OCI-LY3 (cell line): ENCODE measurements at regions not wholly inside any gene's neighbourhood (a gene's known extent, or its start where the extent isn't known, plus 50 kb on each side); places are given as distances from the start of the nearest gene placed in this dataset.

Source experiments
- H2AFZ ChIP-seq: fragments of 200-600, 300-600 bp; shearing (Covaris generic); 2 replicates; pipeline ENCODE4 v1.6.0; 2014; ENCODE audit warnings: antibody characterized with exemption, low read depth, low read length
- H3K27ac ChIP-seq: fragments of 200-600, 300-600 bp; sonication (generic); 2 replicates; pipeline ENCODE4 v1.5.1; 2014; ENCODE audit warnings: mild to moderate bottlenecking, low read length, moderate library complexity, mixed read lengths
- H3K27me3 ChIP-seq: fragments of 200-600, 300-600 bp; sonication (generic); 2 replicates; pipeline ENCODE4 v1.6.1; 2014; ENCODE audit warnings: low read depth, low read length, mixed read lengths
- H3K36me3 ChIP-seq: fragments of 200-600, 300-600 bp; sonication (generic); replicated peaks from 2 replicates; pipeline ENCODE3; 2014; ENCODE audit warnings: low read depth, low read length, mixed read lengths
- H3K4me1 ChIP-seq: fragments of 300-600, 200-600 bp; sonication (generic); 2 replicates; pipeline ENCODE4 v1.6.1; 2014; ENCODE audit warnings: low read length, mixed read lengths
- H3K4me2 ChIP-seq: fragments of 200-600, 300-600 bp; sonication (generic); 2 replicates; pipeline ENCODE4 v1.6.1; 2014; ENCODE audit warnings: low read length, mixed read lengths
- H3K4me3 ChIP-seq: fragments of 300-600, 200-600 bp; sonication (generic); 2 replicates; pipeline ENCODE4 v1.5.1; 2014; ENCODE audit warnings: antibody characterized with exemption, mild to moderate bottlenecking, low read length, moderate library complexity
- H3K79me2 ChIP-seq: fragments of 300-600, 200-600 bp; shearing (Covaris generic); 2 replicates; pipeline ENCODE4 v1.6.1; 2014; ENCODE audit warnings: mild to moderate bottlenecking, low read length, mixed read lengths
- H3K9ac ChIP-seq: fragments of 300-600, 200-600 bp; shearing (Covaris generic); 2 replicates; pipeline ENCODE4 v1.6.0; 2014; ENCODE audit warnings: mild to moderate bottlenecking, low read length, moderate library complexity
- H3K9me3 ChIP-seq: fragments of 200-600, 300-600 bp; shearing (Covaris generic); 2 replicates; pipeline ENCODE4 v1.6.1; 2014; ENCODE audit warnings: low read length, mixed read lengths; ENCODE audit not compliant: insufficient read depth
- H4K20me1 ChIP-seq: fragments of 200-600, 300-600 bp; sonication (generic); 2 replicates; pipeline ENCODE4 v1.6.1; 2016; ENCODE audit warnings: low read length, mixed read lengths; ENCODE audit not compliant: insufficient read depth
- EZH2phosphoT487 ChIP-seq: fragments of 200-600 bp; shearing (Covaris generic); IDR thresholded peaks from 2 replicates; pipeline ENCODE4 v1.6.1; 2018; ENCODE audit warnings: antibody characterized with exemption, mixed run types, low read depth
- TF ChIP-seq, protein P1 (sequence below): fragments of 200-600, 300-600 bp; sonication (generic); IDR thresholded peaks from 2 replicates; pipeline ENCODE4 v1.5.1; 2014; ENCODE audit warnings: antibody characterized with exemption, low read length, low read depth

DNA sequence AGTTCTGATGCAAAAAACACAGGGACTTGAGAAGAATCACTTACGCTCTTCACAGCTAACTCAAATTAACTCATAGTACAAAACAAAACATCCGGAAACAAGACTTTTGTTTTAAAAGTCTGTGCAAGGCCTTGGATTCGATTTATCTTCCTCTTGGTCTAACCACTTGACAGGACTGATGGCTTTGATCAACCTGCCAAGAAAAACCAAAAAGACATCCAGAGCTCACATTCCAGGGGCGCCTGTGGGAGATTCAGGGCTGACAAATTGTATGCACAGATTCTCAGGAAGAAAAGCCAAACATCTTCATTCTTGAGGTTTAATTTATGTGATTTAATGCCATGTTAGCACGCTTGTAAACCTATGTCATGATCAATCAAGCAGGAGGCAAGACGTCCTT, 129.1 kb upstream of the TMCC3 start:
- no peak overlapping the region for H3K9ac ChIP-seq
- no peak overlapping the region for H3K4me2 ChIP-seq
- no peaks in the 10 kb centered on the region for H3K27me3 ChIP-seq
- 0 out of 2 replicates have a peak, but pooled peaks cover 4% of the 10 kb centered on the region for H3K9me3 ChIP-seq
- TF ChIP-seq, protein P1, sequence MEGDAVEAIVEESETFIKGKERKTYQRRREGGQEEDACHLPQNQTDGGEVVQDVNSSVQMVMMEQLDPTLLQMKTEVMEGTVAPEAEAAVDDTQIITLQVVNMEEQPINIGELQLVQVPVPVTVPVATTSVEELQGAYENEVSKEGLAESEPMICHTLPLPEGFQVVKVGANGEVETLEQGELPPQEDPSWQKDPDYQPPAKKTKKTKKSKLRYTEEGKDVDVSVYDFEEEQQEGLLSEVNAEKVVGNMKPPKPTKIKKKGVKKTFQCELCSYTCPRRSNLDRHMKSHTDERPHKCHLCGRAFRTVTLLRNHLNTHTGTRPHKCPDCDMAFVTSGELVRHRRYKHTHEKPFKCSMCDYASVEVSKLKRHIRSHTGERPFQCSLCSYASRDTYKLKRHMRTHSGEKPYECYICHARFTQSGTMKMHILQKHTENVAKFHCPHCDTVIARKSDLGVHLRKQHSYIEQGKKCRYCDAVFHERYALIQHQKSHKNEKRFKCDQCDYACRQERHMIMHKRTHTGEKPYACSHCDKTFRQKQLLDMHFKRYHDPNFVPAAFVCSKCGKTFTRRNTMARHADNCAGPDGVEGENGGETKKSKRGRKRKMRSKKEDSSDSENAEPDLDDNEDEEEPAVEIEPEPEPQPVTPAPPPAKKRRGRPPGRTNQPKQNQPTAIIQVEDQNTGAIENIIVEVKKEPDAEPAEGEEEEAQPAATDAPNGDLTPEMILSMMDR, result no peak
- TF ChIP-seq EZH2phosphoT487, result no peak
- H3K4me1 ChIP-seq, result peaks cover 11% of the 10 kb centered on the region
- H3K36me3 ChIP-seq, result peaks cover 23% of the 10 kb centered on the region
- no peak overlapping the region for H2AFZ ChIP-seq
- no peaks in the 10 kb centered on the region for H3K79me2 ChIP-seq
- no peak overlapping the region for H3K4me3 ChIP-seq
- H3K27ac ChIP-seq, result no peak overlapping the region
- no peaks in the 10 kb centered on the region for H4K20me1 ChIP-seq

DNA sequence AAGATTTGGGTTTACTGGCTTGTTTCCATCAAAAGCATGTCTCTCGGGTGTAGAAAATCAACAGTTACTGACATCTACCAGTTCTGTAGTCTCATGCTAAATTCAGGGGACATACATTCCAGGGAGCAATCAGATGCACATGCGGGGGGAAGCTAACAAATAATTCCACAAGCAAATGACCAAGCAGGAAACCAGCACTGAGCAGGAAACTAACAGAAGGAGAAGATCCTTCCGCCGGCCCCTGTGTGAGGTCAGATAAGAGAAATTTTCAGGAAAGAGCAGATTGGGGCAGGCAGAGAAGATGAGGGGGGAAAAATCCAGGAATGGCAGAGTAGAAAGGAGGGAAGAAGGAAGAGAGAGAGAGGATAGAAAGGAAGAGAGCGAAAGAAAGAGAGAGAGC, 127.6 kb upstream of the TMCC3 start:
- Histone ChIP-seq H3K4me3 (no peak overlapping the region), H3K27me3 (no peaks in the 10 kb centered on the region), H3K36me3 (peaks cover 28% of the 10 kb centered on the region), H3K9me3 (0 out of 2 replicates have a peak, but pooled peaks cover 4% of the 10 kb centered on the region), H3K4me1 (no peaks in the 10 kb centered on the region), H4K20me1 (no peaks in the 10 kb centered on the region), H2AFZ (no peak overlapping the region), H3K79me2 (no peaks in the 10 kb centered on the region), H3K4me2 (no peak overlapping the region), H3K9ac (no peak overlapping the region), H3K27ac (no peak overlapping the region)
- TF ChIP-seq, protein P1, result no peak
- no peak for TF ChIP-seq EZH2phosphoT487

DNA sequence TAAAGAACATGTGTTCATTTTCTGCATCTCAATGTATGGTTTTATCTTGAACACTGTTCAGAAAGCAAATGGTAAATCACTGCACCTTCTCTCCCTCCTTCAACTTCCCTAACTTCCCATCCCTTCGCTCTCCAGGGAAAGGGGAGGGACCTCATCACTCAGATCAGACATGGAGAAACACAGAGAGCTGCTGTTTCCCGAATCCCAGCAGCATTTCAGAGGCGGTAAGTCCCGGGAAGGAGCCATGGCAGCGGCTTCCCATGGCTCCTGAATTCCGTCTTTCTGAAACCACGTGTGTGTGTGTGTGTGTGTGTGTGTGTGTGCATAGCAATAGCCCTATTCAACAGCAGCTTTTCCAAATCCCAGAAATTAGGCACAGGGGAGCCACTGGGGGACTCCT, 125.4 kb upstream of the TMCC3 start:
- no peak overlapping the region for H3K27ac ChIP-seq
- H3K4me1 ChIP-seq, result peaks cover 4% of the 10 kb centered on the region
- no peak for TF ChIP-seq EZH2phosphoT487
- TF ChIP-seq, protein P1, result no peak
- peaks cover under 1% of the 10 kb centered on the region; the same call in 1 of the 2 replicates for H3K79me2 ChIP-seq
- H2AFZ ChIP-seq, result no peak overlapping the region
- H3K9ac ChIP-seq, result no peak overlapping the region
- no peak overlapping the region for H3K4me3 ChIP-seq
- H3K27me3 ChIP-seq, result no peaks in the 10 kb centered on the region
- peaks cover 15% of the 10 kb centered on the region for H3K36me3 ChIP-seq
- no peaks in the 10 kb centered on the region for H3K9me3 ChIP-seq
- H4K20me1 ChIP-seq, result no peaks in the 10 kb centered on the region
- no peak overlapping the region for H3K4me2 ChIP-seq

DNA sequence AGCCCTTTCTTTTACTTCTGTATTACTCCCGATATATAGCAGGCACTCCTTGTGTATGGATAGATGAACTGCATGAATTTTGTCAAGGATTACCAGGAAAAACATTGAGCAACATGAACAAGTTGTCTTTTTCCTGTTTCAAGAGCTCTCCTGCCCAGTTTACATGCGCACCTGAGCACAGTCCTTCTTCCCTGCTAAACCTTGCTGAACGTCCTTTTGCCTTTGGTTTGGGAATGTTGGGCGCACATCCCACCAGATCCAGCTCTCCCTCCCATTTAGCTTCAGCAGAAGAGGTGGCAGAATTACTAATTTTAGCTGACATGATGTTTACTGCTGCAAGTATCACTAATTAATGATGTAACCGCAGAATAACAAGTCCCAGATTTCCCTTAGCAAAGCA, 121.4 kb upstream of the TMCC3 start:
- Histone ChIP-seq H3K4me1 (peaks cover 41% of the 10 kb centered on the region), H2AFZ (no peak overlapping the region), H3K27me3 (no peaks in the 10 kb centered on the region), H3K79me2 (peaks cover 11% of the 10 kb centered on the region; the same call in 1 of the 2 replicates), H3K4me2 (no peak overlapping the region), H3K9me3 (no peaks in the 10 kb centered on the region), H3K9ac (no peak overlapping the region), H4K20me1 (no peaks in the 10 kb centered on the region), H3K4me3 (no peak overlapping the region), H3K27ac (no peak overlapping the region), H3K36me3 (peaks cover 15% of the 10 kb centered on the region)
- TF ChIP-seq, protein P1, result no peak
- TF ChIP-seq EZH2phosphoT487, result no peak
